Glomerular visceral epithelial cell (primary cell): ENCODE measurements at regions not wholly inside any gene's neighbourhood (a gene's known extent, or its start where the extent isn't known, plus 50 kb on each side); places are given as distances from the start of the nearest gene placed in this dataset.
"Not testable (repeated sequence)": the region's sequence is repeated elsewhere in the genome, so short reads cannot be mapped to it uniquely, and the experiment has no call there.

Experiments
- DNase-seq: peaks from one replicate; pipeline ENCODE4 v3.0.0-alpha.2; 2016; ENCODE audit errors: extremely low spot score

- peak; percentile 53 for DNase-seq
Measured at GRCh38 chr18:961644-962355, 57.1 kb downstream of the ADCYAP1 start.

DNA sequence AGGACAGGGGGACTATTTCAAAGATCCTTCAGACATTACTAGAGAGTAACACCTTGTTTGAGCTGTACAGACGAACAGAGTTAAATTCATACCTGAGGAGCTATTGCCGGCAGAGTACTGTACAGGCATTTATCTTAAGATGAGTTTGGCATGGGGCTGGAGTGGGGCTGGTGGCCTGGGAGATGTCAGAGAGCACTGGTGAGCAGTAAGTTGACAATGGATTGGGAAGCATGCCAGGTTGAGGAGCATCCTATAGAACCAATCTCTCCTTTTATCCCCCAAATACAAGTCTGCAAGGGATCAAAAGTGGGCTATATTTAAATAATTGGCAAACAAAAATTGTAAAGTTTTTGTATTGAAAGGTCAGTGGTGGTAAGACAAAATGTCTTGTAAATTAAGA, 58.6 kb downstream of the ADCYAP1 start:
- DNase-seq = no peak

DNA sequence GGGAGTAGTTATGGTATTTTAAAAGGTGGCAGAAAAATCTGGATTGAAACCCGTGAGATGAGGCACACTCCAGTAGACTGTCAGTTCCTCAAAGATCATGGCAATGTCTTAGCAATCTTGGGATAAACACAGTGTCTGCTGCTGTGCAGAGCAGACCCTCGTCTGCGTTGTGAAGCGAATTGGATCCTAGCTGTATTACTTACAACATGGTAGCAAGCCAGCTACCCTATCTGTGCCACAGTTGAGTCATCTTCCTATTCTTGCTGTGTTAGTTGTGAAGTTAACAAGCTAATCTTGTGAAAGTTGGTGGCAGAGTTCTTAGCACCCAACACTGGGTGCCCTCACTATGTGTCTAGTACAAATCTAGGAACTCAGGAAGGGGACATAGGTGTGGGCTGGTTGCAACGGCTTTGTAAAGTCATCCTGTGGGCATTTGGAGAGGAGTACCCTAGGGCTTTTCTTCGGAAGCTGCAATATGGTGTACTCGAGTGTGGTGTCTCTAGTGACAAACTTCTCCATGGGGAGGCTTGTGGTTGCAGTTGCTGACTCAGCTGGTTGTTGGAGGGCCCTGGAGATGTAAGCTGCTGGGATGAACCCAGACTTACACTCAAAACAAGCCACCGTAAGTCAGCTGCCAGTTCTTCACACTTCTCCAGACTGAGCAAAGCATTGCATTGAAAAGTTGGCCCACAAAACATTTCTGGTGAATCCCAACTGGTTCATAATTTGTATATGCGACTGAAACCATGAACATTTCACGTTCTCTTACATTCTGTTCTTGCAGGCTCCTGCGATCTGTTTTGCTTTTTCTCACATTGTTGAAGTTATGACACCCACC, 61.5 kb downstream of the ADCYAP1 start:
- no peak for DNase-seq

DNA sequence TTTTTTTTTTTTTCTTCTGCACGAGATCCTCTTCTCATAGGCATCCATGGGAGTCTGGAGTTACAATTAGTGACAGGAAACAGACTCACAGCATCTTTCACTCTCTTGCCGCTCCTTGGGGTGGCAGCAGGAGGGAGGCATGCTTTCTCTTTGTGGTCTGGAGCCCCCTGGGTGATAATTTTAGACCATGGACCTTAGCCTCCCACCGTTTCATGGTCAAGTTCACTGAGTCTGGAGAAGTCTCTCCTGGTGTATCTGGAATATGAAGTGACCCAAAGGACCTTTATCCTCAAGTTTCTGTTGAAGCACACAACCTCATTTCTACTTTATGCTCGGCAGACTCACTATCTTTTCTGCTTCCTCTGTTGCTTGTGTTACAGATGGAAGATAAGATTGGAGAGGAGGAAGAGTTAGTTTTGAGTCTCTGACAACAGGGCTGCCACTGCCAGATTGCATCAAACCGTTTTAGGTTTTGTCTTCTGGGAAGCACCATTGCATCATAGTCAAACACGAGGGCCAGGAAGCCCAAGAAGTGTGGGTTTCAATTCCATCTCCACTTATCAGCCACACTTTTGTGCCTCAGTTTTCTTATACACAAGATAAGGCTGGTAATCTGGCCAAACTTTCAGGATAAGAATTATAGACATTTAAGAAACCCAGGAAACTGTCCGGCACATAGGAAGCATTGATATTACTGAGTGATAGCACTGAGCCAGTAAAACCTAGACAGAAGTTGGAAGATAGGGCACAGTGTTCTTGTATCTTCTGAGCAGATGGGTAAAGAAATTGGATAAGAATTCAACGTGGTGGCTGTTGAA, 62.3 kb downstream of the ADCYAP1 start:
- no peak for DNase-seq

DNA sequence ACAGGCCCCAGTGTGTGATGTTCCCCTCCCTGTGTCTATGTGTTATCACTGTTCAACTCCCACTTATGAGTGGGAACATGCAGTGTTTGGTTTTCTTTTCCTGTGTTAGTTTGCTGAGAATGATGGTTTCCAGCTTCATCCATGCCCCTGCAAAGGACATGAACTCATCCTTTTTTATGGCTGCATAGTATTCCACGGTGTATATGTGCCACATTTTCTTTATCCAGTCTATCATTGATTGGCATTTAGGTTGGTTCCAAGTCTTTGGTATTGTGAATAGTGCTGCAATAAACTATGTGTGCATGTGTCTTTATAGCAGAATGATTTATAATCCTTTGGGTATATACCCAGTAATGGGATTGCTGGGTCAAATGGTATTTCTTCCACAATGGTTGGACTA, 64.2 kb downstream of the ADCYAP1 start:
- DNase-seq = not testable (repeated sequence)

GRCh38 chr18:969311-969710, 64.6 kb downstream of the ADCYAP1 start:
- DNase-seq = not testable (repeated sequence)

DNA sequence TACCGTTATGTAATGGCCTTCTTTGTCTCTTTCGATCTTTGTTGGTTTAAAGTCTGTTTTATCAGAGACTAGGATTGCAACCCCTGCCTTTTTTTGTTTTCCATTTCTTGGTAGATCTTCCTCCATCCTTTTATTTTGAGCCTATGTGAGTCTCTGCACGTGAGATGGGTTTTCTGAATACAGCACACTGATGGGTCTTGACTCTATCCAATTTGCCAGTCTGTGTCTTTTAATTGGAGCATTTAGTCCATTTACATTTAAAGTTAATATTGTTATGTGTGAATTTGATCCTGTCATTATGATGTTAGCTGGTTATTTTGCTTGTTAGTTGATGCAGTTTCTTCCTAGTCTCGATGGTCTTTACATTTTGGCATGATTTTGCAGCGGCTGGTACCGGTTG, 69.9 kb downstream of the ADCYAP1 start:
- not testable (repeated sequence) for DNase-seq

- not testable (repeated sequence) for DNase-seq
Measured at GRCh38 chr18:976393-977128, 71.9 kb downstream of the ADCYAP1 start.

- not testable (repeated sequence) for DNase-seq
Measured at GRCh38 chr18:977327-977726, 72.7 kb downstream of the ADCYAP1 start.

GRCh38 chr18:977732-978131, 73.1 kb downstream of the ADCYAP1 start:
- not testable (repeated sequence) for DNase-seq

GRCh38 chr18:980586-980985, 75.9 kb downstream of the ADCYAP1 start:
- no peak for DNase-seq

DNA sequence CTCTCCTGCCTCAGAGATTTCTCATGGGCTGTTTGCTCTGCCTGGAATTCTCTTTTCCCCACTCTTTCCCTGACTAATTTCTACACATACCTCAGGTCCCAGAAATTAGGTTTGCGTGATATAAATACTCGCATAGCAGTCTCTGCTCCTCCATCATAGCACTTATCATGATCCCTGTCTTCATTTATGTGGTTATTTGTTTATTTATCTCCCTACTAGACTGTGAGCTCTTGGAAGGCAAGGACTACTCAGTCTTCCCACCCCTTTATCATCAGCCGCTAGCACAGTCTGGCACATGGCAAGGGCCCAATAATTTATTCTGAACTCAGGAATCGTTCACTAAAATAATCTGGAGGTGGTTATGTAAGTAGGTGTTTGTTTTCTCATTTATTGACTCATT, 79.3 kb downstream of the ADCYAP1 start:
- no peak for DNase-seq

GRCh38 chr18:985212-985661, 80.6 kb downstream of the ADCYAP1 start:
- no peak for DNase-seq

DNA sequence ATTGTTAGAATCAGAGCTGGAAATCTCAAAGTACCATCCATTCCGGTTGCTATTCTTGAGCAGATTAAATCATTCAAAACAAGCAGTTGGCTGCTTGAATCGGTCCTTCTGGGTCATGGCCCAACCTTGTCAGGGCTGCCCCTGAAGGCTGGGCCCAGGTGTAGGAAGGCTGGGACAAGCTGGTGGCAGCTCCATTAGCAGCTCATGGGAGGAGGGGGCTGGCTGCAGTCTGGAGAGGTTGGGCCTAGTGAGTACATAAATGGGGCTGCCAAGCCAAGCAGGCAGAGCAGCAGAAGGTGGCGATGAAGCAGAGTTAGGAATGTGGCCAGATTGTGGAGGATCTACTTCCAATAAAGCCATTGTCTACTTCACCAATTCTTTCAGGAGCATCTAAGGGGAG, 81.4 kb downstream of the ADCYAP1 start:
- DNase-seq = no peak

DNA sequence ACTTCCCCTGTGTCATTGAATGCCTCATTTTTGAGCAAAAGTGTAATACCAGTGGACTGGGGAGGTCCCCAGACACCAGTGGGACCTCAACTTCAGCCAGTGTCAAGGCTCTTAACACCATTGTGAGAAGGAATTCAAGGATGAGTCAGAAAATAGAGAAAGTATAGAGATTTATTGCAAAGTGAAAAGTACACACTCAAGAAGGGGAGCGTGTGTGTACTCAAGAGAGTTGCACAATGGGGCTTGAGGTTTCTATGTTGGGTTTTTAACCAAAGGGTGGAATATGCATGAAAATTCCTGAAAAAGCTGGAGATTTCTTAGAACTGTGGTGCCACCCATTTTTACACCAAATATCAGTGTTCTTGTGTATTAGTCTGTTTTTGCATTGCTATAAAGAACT, 81.9 kb downstream of the ADCYAP1 start:
- no peak for DNase-seq

GRCh38 chr18:987325-988186, 82.9 kb downstream of the ADCYAP1 start:
- peak; percentile 31 for DNase-seq

DNA sequence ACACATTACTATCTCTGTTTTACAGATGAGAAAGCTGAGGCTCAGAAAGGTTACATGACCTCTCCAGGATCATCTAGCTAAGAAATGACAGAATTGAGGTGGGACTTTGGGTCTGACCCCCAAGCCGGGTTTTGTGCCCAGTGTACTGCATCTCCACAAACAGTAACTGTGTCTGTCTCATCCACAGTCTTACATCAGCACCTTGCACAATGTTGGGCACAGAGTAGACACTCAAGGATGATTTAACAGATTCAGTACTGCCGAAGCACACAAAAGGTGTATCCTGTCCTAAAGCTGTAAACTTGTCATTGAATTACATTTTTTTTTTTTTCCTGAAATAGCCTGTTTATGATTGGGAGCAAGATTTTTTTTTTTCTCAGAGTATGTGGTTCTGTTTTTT, 84.8 kb downstream of the ADCYAP1 start:
- no peak for DNase-seq

DNA sequence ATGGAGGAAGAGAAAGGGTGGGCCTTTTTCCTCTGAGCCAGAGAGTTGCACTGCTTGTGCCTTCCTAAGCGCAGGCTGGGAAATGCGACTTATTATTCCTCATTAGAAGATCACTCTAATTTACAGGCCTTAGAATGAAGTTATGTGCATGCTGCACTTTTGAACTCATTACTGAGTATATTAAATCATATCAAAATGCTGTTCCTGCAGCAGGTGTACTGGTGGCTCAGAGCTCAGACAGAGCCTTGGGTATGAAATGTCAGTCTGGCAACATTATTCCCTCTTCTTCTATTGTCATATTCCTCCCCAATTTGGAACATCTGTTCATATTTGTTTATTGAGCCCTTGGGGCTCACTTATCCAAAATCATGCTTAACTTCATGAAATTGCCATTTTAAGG, 85.5 kb downstream of the ADCYAP1 start:
- DNase-seq = no peak

DNA sequence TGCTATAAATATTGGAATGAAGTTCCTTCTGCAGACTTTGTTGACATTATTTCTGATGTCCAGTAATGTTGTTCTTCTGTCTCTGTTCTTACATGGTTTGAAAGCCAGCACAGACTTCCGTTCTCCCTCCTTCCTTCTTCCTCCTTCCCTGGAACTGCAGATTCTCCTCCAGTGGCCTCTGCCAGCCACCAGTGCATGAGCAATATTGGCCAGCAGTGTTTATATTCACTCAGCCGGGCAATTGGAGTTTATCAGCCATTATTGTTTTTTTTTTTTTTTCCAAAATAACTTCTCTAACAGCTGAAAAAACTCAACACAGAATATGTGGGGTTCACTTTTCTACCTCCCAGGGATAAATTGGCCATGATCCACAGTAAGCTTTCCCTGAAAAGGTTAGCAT, 86.8 kb downstream of the ADCYAP1 start:
- no peak for DNase-seq

GRCh38 chr18:993560-993959, 88.9 kb downstream of the ADCYAP1 start:
- no peak for DNase-seq

DNA sequence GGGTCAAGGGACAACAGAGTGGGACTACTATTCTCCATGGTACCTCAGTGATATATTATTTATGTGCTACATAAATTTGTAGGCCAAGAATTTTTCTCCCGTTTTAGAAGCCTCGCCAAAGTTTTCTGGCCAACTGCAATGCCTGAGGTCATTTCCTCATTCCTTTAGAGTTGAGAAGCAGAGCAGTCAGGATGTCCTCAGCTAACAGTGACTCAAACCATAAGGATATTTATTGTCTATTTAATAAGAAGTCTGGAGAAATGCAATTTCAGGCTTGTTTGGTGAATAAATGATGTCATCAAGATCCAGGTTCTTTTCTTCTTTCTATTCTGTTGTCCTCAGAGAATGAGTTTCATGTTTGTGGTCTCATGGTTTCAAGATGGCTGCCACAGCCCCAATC, 91.0 kb downstream of the ADCYAP1 start:
- DNase-seq = peak; percentile 62
